Ovary (tissue), 3 donors: ENCODE measurements at regions not wholly inside any gene's neighbourhood (a gene's known extent, or its start where the extent isn't known, plus 50 kb on each side); places are given as distances from the start of the nearest gene placed in this dataset.

Source experiments
- CTCF ChIP-seq, 3 donors: fragments of 450-650 bp in 2 of 3; fragments of 200-600 bp in 1 of 3; IDR thresholded peaks; one replicate each; pipeline versions ENCODE4 v1.5.1 to v1.8.0; 2016 to 2022; ENCODE audit warnings: antibody characterized with exemption in 3 of 3, mild to moderate bottlenecking in 1 of 3
- POLR2A ChIP-seq: fragments of 450-650 bp; IDR thresholded peaks from one replicate; pipeline ENCODE4 v1.6.1; 2017; ENCODE audit warnings: antibody characterized with exemption, mild to moderate bottlenecking, moderate library complexity
- donor health status: DM: no; HTN: no; CAD: no.

GRCh38 chr4:11005300-11005699, 320.7 kb upstream of the CLNK start:
- TF ChIP-seq POLR2A (no peak), CTCF (IDR thresholded peaks at IDR 0.05) (no peak)
